Astrocyte of the spinal cord (primary cell): ENCODE measurements at regions not wholly inside any gene's neighbourhood (a gene's known extent, or its start where the extent isn't known, plus 50 kb on each side); places are given as distances from the start of the nearest gene placed in this dataset.
"Not testable (repeated sequence)": the region's sequence is repeated elsewhere in the genome, so short reads cannot be mapped to it uniquely, and the experiment has no call there.

Experiments used
- DNase-seq: peaks from one replicate; pipeline ENCODE4 v3.0.0; 2011; ENCODE audit warnings: low read depth, low spot score
- H3K4me3 ChIP-seq: 2 replicates; pipeline ENCODE4 v1.5.1; 2011; ENCODE audit warnings: low read depth, mild to moderate bottlenecking, low read length, moderate library complexity
- in situ Hi-C: cut with HindIII; loops from 2 replicates; pipeline ENCODE4 v1.10.0; 2017; ENCODE audit warnings: low sequenced_read_pairs
- TF ChIP-seq, protein P1 (sequence below): IDR thresholded peaks from 2 replicates; pipeline ENCODE4 v1.5.1; 2012; ENCODE audit warnings: low read depth, mild to moderate bottlenecking, low read length, inconsistent platforms

GRCh38 chr4:177191586-177191985, 118.1 kb upstream of the NEIL3 start:
- no peak overlapping the region for H3K4me3 ChIP-seq
- in situ Hi-C loops = no loop called here
- DNase-seq = no peak
- TF ChIP-seq, protein P1, sequence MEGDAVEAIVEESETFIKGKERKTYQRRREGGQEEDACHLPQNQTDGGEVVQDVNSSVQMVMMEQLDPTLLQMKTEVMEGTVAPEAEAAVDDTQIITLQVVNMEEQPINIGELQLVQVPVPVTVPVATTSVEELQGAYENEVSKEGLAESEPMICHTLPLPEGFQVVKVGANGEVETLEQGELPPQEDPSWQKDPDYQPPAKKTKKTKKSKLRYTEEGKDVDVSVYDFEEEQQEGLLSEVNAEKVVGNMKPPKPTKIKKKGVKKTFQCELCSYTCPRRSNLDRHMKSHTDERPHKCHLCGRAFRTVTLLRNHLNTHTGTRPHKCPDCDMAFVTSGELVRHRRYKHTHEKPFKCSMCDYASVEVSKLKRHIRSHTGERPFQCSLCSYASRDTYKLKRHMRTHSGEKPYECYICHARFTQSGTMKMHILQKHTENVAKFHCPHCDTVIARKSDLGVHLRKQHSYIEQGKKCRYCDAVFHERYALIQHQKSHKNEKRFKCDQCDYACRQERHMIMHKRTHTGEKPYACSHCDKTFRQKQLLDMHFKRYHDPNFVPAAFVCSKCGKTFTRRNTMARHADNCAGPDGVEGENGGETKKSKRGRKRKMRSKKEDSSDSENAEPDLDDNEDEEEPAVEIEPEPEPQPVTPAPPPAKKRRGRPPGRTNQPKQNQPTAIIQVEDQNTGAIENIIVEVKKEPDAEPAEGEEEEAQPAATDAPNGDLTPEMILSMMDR = no peak

GRCh38 chr4:177191991-177192390, 117.7 kb upstream of the NEIL3 start:
- in situ Hi-C loops = no loop called here
- DNase-seq = no peak
- no peak overlapping the region for H3K4me3 ChIP-seq
- TF ChIP-seq, protein P1 = no peak

DNA sequence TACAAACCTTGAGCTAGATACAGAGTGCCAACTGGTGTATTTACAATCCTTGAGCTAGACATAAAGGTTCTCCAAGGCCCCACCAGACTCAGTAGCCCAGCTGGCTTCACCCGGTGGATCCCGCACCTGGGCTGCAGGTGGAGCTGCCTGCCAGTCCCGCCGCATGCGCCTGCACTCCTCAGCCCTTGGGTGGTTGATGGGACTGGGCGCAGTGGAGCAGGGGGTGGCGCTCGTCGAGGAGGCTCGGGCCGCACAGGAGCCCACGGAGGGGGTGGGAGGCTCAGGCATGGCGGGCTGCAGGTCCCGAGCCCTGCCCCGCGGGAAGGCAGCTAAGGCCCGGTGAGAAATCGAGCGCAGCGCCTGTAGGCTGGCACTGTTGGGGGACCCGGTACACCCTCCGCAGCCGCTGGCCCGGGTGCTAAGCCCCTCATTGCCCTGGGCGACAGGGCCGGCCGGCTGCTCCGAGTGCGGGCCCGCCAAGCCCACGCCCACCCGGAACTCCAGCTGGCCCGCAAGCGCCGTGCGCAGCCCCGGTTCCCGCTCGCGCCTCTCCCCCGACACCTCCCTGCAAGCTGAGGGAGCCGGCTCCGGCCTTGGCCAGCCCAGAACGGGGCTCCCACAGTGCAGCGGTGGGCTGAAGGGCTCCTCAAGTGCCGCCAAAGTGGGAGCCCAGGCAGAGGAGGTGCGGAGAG, 116.5 kb upstream of the NEIL3 start:
- DNase-seq, H3K4me3 ChIP-seq, in situ Hi-C loops: not testable (repeated sequence)

GRCh38 chr4:177194906-177195305, 114.8 kb upstream of the NEIL3 start:
- DNase-seq = no peak
- TF ChIP-seq, protein P1 = no peak
- no peak overlapping the region for H3K4me3 ChIP-seq
- in situ Hi-C loops = no loop called here

- in situ Hi-C loops = no loop called here
- TF ChIP-seq, protein P1 = no peak
- H3K4me3 ChIP-seq = no peak overlapping the region
- no peak for DNase-seq
These were observed 113.1 kb upstream of the NEIL3 start for GRCh38 chr4:177196615-177197014.

DNA sequence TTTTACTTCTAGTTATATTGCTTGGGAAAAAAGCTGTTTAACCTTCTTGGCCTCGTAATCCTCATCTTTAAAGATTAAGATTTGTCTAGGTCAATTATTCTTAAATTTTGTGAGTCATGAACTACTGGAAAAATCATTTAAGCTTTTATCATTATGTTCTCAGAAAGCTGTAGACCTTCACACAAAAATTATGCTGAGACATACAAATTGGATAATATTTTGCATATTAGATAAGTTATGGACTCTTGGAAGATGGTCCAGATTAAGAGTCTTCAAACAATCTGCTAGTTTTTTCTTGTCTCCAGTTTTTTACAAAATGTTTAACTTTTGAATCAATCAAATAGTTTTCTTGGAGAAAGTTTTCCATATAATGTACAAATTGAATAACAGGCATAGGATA, 108.1 kb upstream of the NEIL3 start:
- in situ Hi-C loops = no loop called here
- DNase-seq = no peak
- H3K4me3 ChIP-seq = no peak overlapping the region
- TF ChIP-seq, protein P1 = no peak

- H3K4me3 ChIP-seq = no peak overlapping the region
- in situ Hi-C loops = no loop called here
- TF ChIP-seq, protein P1 = no peak
- DNase-seq = no peak
These were observed 105.5 kb upstream of the NEIL3 start for GRCh38 chr4:177204126-177204525.
